ENCODE measurements at regions not wholly inside any gene's neighbourhood (a gene's known extent, or its start where the extent isn't known, plus 50 kb on each side); places are given as distances from the start of the nearest gene placed in this dataset.

DNA sequence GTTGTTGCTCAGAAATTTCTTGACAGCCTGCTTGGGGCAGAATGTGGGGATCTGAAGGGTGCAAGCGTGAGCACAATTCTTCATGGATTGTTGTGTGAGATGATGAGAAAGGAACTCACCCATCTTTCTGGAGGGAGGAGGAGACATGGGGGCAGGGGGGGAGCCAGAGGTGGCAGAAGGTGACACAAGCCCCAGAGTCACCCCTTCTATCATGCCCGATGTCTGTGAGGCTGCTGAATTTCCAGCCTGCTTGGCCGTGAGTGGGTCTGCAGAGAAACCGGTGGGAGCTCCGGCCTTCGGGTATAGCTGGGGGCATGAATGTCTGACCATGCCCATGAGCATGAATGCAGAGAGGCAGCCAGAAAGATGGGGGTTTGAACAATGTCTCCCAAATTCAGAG, 870.7 kb downstream of the TBC1D22A start:
- Histone ChIP-seq H3K9me3 (replicated peaks in 1 of 11) (peaks cover 9 to 15% (median 11%) of the 10 kb centered on the region in 11 experiments; a peak in 21 of 22 replicates), H4K20me1 (peaks cover 0 to 6% (median 0%) of the 10 kb centered on the region in 11 experiments; a peak in 1 of 22 replicates), H3K27ac (no peak overlapping the region), H3K36me3 (no peaks in the 10 kb centered on the region), H3K4me1 (peaks cover 0 to 10% (median 6%) of the 10 kb centered on the region in 10 experiments; a peak in 8 of 20 replicates), H3K27me3 (no peaks in the 10 kb centered on the region), H3K9ac (no peak overlapping the region), H3K4me2 (peak overlapping the region in 5 of 11 experiments; percentile 16 to 32 (median 21); a peak in 7 of 22 replicates), H3K4me3 (no peak overlapping the region)
- TF ChIP-seq Cebpa-rat (IDR thresholded peaks at IDR 0.05), result no peak

DNA sequence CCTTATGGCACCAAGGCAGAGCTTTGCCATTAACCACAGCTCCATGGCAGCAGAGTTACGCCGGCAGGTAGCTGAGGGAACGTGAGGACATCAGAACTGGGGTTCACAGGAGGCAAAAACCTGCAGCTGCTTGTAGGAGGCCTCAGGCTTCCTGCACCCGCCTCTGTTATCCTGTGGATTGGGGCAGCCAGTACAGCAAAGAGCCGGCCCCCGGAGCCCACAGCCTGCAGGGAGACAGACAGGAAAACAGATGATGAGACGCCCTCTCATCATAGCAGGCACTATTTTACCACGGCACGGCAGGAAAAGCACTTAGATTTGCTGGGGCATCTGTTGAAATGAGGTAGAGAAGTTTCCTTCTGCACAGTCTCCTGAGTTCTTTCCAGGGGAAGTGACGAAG, 870.3 kb downstream of the TBC1D22A start:
- no peaks in the 10 kb centered on the region for H3K27me3 ChIP-seq
- H3K27ac ChIP-seq, result no peak overlapping the region
- H4K20me1 ChIP-seq, result peaks cover 0 to 6% (median 0%) of the 10 kb centered on the region in 11 experiments; a peak in 1 of 22 replicates
- H3K36me3 ChIP-seq, result no peaks in the 10 kb centered on the region
- peak overlapping the region in 6 of 11 experiments; percentile 14 to 32 (median 20); a peak in 7 of 22 replicates for H3K4me2 ChIP-seq
- peaks cover 6 to 11% (median 9%) of the 10 kb centered on the region in 11 experiments; a peak in 21 of 22 replicates for H3K9me3 ChIP-seq (replicated peaks in 1 of 11)
- H3K4me3 ChIP-seq, result no peak overlapping the region
- no peak for TF ChIP-seq Cebpa-rat (IDR thresholded peaks at IDR 0.05)
- peaks cover 0 to 10% (median 6%) of the 10 kb centered on the region in 10 experiments; a peak in 8 of 20 replicates for H3K4me1 ChIP-seq
- no peak overlapping the region for H3K9ac ChIP-seq

DNA sequence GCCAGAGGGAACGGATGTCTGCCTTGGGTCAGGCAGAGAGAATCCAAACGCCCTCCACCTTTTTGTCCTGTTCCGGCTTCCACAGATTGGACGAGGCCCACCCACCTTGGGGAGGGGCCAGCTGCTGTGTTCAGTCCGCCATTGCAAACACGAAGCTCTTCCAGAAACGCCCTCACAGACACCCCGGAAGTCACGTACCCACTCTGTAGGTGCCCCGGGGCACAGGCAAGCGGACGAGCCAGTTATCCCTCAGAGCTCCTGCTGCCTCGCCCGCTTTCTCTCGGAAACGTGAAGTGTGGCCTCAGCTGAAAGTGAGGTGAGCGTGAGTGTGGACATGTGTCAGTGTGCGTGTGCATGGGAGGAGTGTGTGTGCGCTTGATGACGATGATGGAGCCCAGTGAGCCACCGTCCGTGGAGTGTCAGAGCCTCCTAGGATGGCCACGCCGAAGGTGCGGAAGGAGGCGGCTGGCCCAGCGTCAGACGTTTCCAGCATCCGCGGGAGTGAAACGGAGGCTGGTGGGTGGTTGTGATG, 869.2 kb downstream of the TBC1D22A start:
- Histone ChIP-seq H3K9me3 (replicated peaks in 1 of 11) (peaks cover 0 to 4% (median 0%) of the 10 kb centered on the region in 11 experiments; a peak in 1 of 22 replicates), H3K4me1 (peaks cover 0 to 10% (median 6%) of the 10 kb centered on the region in 10 experiments; a peak in 8 of 20 replicates), H3K9ac (no peak overlapping the region), H3K4me3 (no peak overlapping the region), H4K20me1 (peaks cover 0 to 6% (median 0%) of the 10 kb centered on the region in 11 experiments; a peak in 1 of 22 replicates), H3K36me3 (no peaks in the 10 kb centered on the region), H3K4me2 (no peak overlapping the region), H3K27ac (no peak overlapping the region), H3K27me3 (no peaks in the 10 kb centered on the region)
- no peak for TF ChIP-seq Cebpa-rat (IDR thresholded peaks at IDR 0.05)

DNA sequence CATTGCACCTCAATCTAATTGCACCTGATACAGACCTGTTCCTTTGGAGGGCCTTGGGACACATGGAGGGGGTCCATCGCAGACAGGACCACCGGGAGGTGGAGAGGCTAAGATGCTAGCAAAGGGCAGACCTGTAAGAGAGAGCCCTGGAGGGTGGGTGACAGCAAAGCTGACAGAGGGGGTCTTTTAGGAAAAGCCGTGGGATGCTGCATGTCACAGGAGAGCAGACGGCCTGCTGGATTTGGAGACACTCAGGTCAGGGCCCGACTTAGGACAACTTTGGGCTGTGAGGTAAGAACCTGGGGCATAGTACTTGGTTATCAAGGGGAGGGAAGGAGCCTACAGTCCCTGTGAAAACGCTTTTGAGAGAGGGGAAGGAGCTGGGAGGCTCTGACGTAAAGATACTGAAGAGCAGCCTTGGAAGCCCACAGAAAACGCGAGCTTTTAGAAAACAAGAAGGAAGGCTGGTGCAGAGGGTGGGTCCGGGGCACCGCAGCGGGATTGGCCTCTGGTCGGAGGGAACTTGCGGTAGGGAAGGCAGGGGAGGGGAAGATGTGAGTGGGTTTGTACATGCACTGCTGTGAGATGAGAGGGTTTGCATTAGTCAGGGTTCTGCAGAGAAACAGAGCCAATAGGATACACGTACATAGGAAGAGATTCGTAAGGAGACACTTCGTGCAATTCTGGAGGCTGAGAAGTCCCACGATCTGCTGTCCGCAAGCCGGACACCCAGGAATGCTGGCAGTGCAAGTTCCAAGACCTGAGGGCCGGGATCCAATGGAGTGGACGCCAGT, 868.5 kb downstream of the TBC1D22A start:
- no peaks in the 10 kb centered on the region for H3K27me3 ChIP-seq
- no peak for TF ChIP-seq Cebpa-rat (IDR thresholded peaks at IDR 0.05)
- H4K20me1 ChIP-seq, result peaks cover 0 to 6% (median 0%) of the 10 kb centered on the region in 11 experiments; a peak in 1 of 22 replicates
- 0 out of 22 replicates have a peak, but pooled peaks cover 0 to 4% (median 0%) of the 10 kb centered on the region in 11 experiments for H3K9me3 ChIP-seq (replicated peaks in 1 of 11)
- H3K27ac ChIP-seq, result no peak overlapping the region
- no peak overlapping the region for H3K9ac ChIP-seq
- H3K36me3 ChIP-seq, result no peaks in the 10 kb centered on the region
- H3K4me2 ChIP-seq, result no peak overlapping the region
- H3K4me1 ChIP-seq, result peaks cover 0 to 10% (median 6%) of the 10 kb centered on the region in 10 experiments; a peak in 8 of 20 replicates
- no peak overlapping the region for H3K4me3 ChIP-seq

DNA sequence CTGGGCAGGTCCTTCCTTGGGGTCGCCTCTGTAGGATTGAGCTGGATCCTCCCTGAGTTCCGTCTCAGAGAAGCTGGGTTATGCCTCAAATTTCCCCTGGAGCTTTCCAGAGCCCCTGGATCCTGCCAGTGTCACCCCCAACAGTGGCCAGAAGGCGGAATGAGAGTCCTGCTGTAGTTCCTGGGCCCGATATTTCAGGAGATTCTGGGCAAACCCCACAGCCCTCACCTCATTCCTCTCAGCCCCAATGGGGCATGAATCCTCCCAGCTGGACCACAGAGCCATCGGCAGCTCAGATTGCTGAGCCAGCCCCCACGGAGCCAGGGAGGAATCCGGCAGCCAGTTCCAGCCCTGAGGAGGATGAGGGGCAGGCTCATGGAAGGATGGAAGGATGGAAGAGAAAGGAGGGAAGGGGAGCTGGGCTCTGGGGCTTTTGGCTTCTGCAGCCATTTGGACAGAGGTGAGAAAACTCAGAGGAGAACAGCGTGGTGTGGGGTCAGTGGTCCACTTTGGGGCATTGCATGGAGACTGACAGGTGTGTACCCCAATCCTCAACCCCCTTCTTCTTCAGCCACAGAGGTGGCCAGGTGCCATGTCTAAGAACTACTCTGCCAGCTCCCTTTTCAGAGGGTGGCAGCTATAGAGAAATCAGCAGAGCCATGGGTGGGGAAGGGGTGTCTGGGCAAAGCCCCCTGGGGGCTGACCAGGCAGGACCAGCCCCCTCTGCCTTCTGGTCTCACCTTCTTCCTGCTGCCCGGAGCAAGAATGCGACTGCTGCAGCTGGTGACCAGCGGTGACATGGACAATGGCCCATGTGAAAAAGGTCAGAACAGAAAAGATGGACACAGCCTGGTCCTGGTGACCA, 867.6 kb downstream of the TBC1D22A start:
- TF ChIP-seq Cebpa-rat (IDR thresholded peaks at IDR 0.05), result no peak
- Histone ChIP-seq H4K20me1 (peaks cover 0 to 6% (median 0%) of the 10 kb centered on the region in 11 experiments; a peak in 1 of 22 replicates), H3K36me3 (no peaks in the 10 kb centered on the region), H3K4me3 (no peak overlapping the region), H3K27me3 (no peaks in the 10 kb centered on the region), H3K4me1 (peaks cover 0 to 10% (median 6%) of the 10 kb centered on the region in 10 experiments; a peak in 8 of 20 replicates), H3K9me3 (replicated peaks in 1 of 11) (0 out of 22 replicates have a peak, but pooled peaks cover 0 to 4% (median 0%) of the 10 kb centered on the region in 11 experiments), H3K4me2 (no peak overlapping the region), H3K27ac (no peak overlapping the region), H3K9ac (no peak overlapping the region)

DNA sequence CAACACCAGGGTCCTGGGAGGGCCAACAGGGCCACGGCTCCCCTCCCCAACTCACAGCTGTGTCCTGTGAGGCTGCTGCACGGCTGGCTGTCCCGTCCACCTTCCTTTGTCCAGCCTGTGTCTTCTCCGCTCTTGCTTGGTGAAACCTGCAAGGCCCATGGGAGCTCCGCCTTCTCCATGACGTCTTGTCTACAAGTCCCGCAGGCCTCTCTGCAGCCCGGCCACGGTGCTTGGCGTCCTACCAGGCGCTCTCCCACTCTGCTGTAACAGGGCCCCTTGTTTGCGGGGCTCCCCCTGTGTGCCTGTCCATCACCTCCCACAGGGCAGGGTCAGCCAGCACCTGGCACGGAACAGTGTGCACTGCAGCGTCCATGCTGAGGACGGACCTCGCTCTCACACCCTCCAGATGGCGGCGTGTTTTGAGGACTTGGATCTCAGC, 866.8 kb downstream of the TBC1D22A start:
- H3K9ac ChIP-seq, result no peak overlapping the region
- peaks cover 0 to 10% (median 6%) of the 10 kb centered on the region in 10 experiments; a peak in 8 of 20 replicates for H3K4me1 ChIP-seq
- 0 out of 22 replicates have a peak, but pooled peaks cover 0 to 4% (median 0%) of the 10 kb centered on the region in 11 experiments for H3K9me3 ChIP-seq (replicated peaks in 1 of 11)
- H4K20me1 ChIP-seq, result peaks cover 0 to 6% (median 0%) of the 10 kb centered on the region in 11 experiments; a peak in 1 of 22 replicates
- no peak for TF ChIP-seq Cebpa-rat (IDR thresholded peaks at IDR 0.05)
- H3K36me3 ChIP-seq, result no peaks in the 10 kb centered on the region
- H3K27me3 ChIP-seq, result no peaks in the 10 kb centered on the region
- no peak overlapping the region for H3K4me3 ChIP-seq
- no peak overlapping the region for H3K4me2 ChIP-seq
- H3K27ac ChIP-seq, result no peak overlapping the region

DNA sequence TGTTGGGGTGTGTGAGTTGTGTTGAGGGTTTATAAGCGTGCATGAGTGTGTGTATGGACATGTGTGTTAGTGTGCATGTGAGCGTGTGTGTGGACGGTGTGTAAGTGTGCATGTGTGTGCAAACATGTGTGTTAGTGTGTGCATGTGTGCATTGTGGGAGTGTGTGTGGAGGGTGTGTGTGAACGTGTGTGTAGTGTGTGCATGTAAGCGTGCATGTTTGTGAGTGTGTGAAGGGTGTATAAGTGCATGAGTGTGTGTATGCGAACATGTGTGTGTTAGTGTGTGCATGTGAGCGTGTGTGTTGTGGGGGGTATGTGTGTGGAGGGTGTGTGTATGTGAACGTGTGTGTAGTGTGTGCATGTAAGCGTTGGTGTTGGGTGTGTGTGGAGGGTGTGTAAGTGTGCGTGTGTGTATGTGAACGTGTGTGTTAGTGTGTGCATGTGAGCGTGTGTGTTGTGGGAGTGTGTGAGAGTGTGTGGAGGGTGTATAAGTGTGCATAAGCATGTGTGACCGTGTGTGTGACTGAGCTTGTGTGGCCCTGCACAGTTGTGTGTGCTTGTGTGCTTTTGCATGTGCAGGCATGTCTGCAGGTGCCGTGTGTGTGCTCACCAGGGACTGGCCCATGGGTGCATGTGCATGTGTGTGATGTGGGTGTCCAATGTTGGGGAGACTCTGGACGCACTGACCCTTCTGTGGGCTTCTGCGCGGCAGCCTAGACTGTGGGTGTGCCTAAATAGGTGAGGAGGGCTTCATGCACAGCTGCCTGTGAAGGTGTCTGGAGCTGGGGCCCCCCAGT, 866.2 kb downstream of the TBC1D22A start:
- no peak for TF ChIP-seq Cebpa-rat (IDR thresholded peaks at IDR 0.05)

More for the DNA sequence above, 866.2 kb downstream of the TBC1D22A start:
- H3K4me3 ChIP-seq, result no peak overlapping the region
- H3K27ac ChIP-seq, result no peak overlapping the region
- H3K9ac ChIP-seq, result no peak overlapping the region
- H3K36me3 ChIP-seq, result no peaks in the 10 kb centered on the region
- H4K20me1 ChIP-seq, result peaks cover 0 to 8% (median 0%) of the 10 kb centered on the region in 11 experiments; a peak in 1 of 22 replicates
- 0 out of 22 replicates have a peak, but pooled peaks cover 0 to under 1% (median 0%) of the 10 kb centered on the region in 11 experiments for H3K9me3 ChIP-seq (replicated peaks in 1 of 11)
- no peak overlapping the region for H3K4me2 ChIP-seq
- peaks cover 0 to 10% (median 6%) of the 10 kb centered on the region in 10 experiments; a peak in 8 of 20 replicates for H3K4me1 ChIP-seq
- H3K27me3 ChIP-seq, result no peaks in the 10 kb centered on the region
